ENCODE measurements at regions not wholly inside any gene's neighbourhood (a gene's known extent, or its start where the extent isn't known, plus 50 kb on each side); places are given as distances from the start of the nearest gene placed in this dataset.
A peak's percentile ranks its signal among the peaks of the same experiment; 100 is the strongest.

GRCh38 chr6:80625405-80625804, 518.9 kb downstream of the BCKDHB start:
- DNase-seq (ENCODE audit: unreplicated experiment), result no peak
- peaks cover 25% of the 10 kb centered on the region for H3K9me3 Mint-ChIP-seq (ENCODE audit: unreplicated experiment)
- intact Hi-C loops (cut with micrococcal nuclease), result no loop called here
- H3K27me3 Mint-ChIP-seq (ENCODE audit: insufficient read depth, unreplicated experiment), result no peaks in the 10 kb centered on the region
- no peak overlapping the region for H3K4me3 Mint-ChIP-seq (ENCODE audit: unreplicated experiment)
- ChIA-PET POLR2A (interaction anchor here (0.6 kb wide), 1 partner anchor 117 kb away, joined by 3 read pairs; no protein-coding TSS in a partner anchor), CTCF (interaction anchor here (0.6 kb wide), 1 partner anchor 70 kb away, joined by 4 read pairs; no protein-coding TSS in a partner anchor)
- BruUV-seq (replicated peaks), result no TSS peak
- H3K27ac Mint-ChIP-seq (ENCODE audit: low read depth, unreplicated experiment), result no peak overlapping the region
- no peaks in the 10 kb centered on the region for H3K36me3 Mint-ChIP-seq (ENCODE audit: insufficient read depth, unreplicated experiment)
- peaks cover 7% of the 10 kb centered on the region for H3K4me1 Mint-ChIP-seq (ENCODE audit: insufficient read depth, unreplicated experiment)
- TF ChIP-seq CTCF (IDR thresholded peaks at IDR 0.05; ENCODE audit: unreplicated experiment), result no peak

- CTCF ChIA-PET, result no interaction called here
- intact Hi-C loops (cut with micrococcal nuclease), result no loop called here
- BruUV-seq (replicated peaks), result no TSS peak
- Mint-ChIP-seq H3K36me3 (ENCODE audit: insufficient read depth, unreplicated experiment) (no peaks in the 10 kb centered on the region), H3K9me3 (ENCODE audit: unreplicated experiment) (peaks cover 25% of the 10 kb centered on the region), H3K4me3 (ENCODE audit: unreplicated experiment) (no peak overlapping the region), H3K27me3 (ENCODE audit: insufficient read depth, unreplicated experiment) (no peaks in the 10 kb centered on the region), H3K4me1 (ENCODE audit: insufficient read depth, unreplicated experiment) (peaks cover 14% of the 10 kb centered on the region), H3K27ac (ENCODE audit: low read depth, unreplicated experiment) (no peak overlapping the region)
- POLR2A ChIA-PET, result interaction anchor here (1.0 kb wide), 1 partner anchor 17 kb away, joined by 3 read pairs; no protein-coding TSS in a partner anchor
- TF ChIP-seq CTCF (IDR thresholded peaks at IDR 0.05; ENCODE audit: unreplicated experiment), result no peak
- no peak for DNase-seq (ENCODE audit: unreplicated experiment)
These were observed 516.8 kb downstream of the BCKDHB start for GRCh38 chr6:80623066-80623815.

- peak; percentile 76 for DNase-seq (ENCODE audit: unreplicated experiment)
- CTCF ChIA-PET, result no interaction called here
- H3K4me3 Mint-ChIP-seq (ENCODE audit: unreplicated experiment), result no peak overlapping the region
- peaks cover 25% of the 10 kb centered on the region for H3K9me3 Mint-ChIP-seq (ENCODE audit: unreplicated experiment)
- TF ChIP-seq CTCF (IDR thresholded peaks at IDR 0.05; ENCODE audit: unreplicated experiment), result no peak
- H3K27ac Mint-ChIP-seq (ENCODE audit: low read depth, unreplicated experiment), result peak overlapping the region; percentile 44
- intact Hi-C loops (cut with micrococcal nuclease), result no loop called here
- peaks cover 14% of the 10 kb centered on the region for H3K4me1 Mint-ChIP-seq (ENCODE audit: insufficient read depth, unreplicated experiment)
- POLR2A ChIA-PET, result interaction anchor here (1.0 kb wide), 1 partner anchor 17 kb away, joined by 3 read pairs; no protein-coding TSS in a partner anchor
- no peaks in the 10 kb centered on the region for H3K36me3 Mint-ChIP-seq (ENCODE audit: insufficient read depth, unreplicated experiment)
- H3K27me3 Mint-ChIP-seq (ENCODE audit: insufficient read depth, unreplicated experiment), result no peaks in the 10 kb centered on the region
- BruUV-seq (replicated peaks), result no TSS peak
These were observed 516.2 kb downstream of the BCKDHB start for GRCh38 chr6:80622641-80623040.

- Mint-ChIP-seq H3K36me3 (ENCODE audit: insufficient read depth, unreplicated experiment) (no peaks in the 10 kb centered on the region), H3K4me1 (ENCODE audit: insufficient read depth, unreplicated experiment) (peaks cover 14% of the 10 kb centered on the region), H3K27me3 (ENCODE audit: insufficient read depth, unreplicated experiment) (no peaks in the 10 kb centered on the region), H3K27ac (ENCODE audit: low read depth, unreplicated experiment) (no peak overlapping the region), H3K4me3 (ENCODE audit: unreplicated experiment) (no peak overlapping the region), H3K9me3 (ENCODE audit: unreplicated experiment) (no peaks in the 10 kb centered on the region)
- ChIA-PET CTCF (no interaction called here), POLR2A (interaction anchor here (1.2 kb wide), 1 partner anchor 75 kb away, joined by 3 read pairs; no protein-coding TSS in a partner anchor)
- no peak for TF ChIP-seq CTCF (IDR thresholded peaks at IDR 0.05; ENCODE audit: unreplicated experiment)
- intact Hi-C loops (cut with micrococcal nuclease), result no loop called here
- no peak for DNase-seq (ENCODE audit: unreplicated experiment)
- no TSS peak for BruUV-seq (replicated peaks)
These were observed 512.5 kb downstream of the BCKDHB start for GRCh38 chr6:80618953-80619352.

Data from MCF 10A (cell line).